Nephron progenitor cell (in vitro differentiated cells): ENCODE measurements at regions not wholly inside any gene's neighbourhood (a gene's known extent, or its start where the extent isn't known, plus 50 kb on each side); places are given as distances from the start of the nearest gene placed in this dataset.

Source experiments
- DNase-seq: peaks from one replicate; pipeline ENCODE4 v3.0.0; 2021
- H3K27ac Mint-ChIP-seq: 2 replicates; pipeline ENCODE4 v1.8.0; 2021; ENCODE audit warnings: mild to moderate bottlenecking, moderate library complexity, mixed read lengths
- H3K27me3 Mint-ChIP-seq: 2 replicates; pipeline ENCODE4 v1.8.0; 2021; ENCODE audit warnings: mild to moderate bottlenecking, low read depth, mixed read lengths; ENCODE audit not compliant: poor library complexity
- H3K36me3 Mint-ChIP-seq: 2 replicates; pipeline ENCODE4 v1.8.0; 2021; ENCODE audit warnings: low read depth, mixed read lengths
- H3K4me1 Mint-ChIP-seq: 2 replicates; pipeline ENCODE4 v1.8.0; 2021; ENCODE audit warnings: mixed read lengths
- H3K4me3 Mint-ChIP-seq: 2 replicates; pipeline ENCODE4 v1.8.0; 2021; ENCODE audit warnings: mild to moderate bottlenecking, moderate library complexity, mixed read lengths
- H3K9me3 Mint-ChIP-seq: 2 replicates; pipeline ENCODE4 v1.8.0; 2021; ENCODE audit warnings: mild to moderate bottlenecking, moderate library complexity, mixed read lengths
- CTCF ChIP-seq: fragments of 200-600 bp; sonication (generic); IDR thresholded peaks from 2 replicates; pipeline ENCODE4 v1.5.0; 2021; ENCODE audit warnings: antibody characterized with exemption

- Mint-ChIP-seq H3K4me3 (no peak overlapping the region), H3K27me3 (peaks cover 26% of the 10 kb centered on the region), H3K9me3 (no peaks in the 10 kb centered on the region), H3K27ac (peak overlapping the region; percentile 13), H3K36me3 (no peaks in the 10 kb centered on the region), H3K4me1 (peaks cover 75% of the 10 kb centered on the region)
- peak; percentile 48 for DNase-seq
- TF ChIP-seq CTCF, result no peak
Measured at GRCh38 chr2:20137131-20137571, 85.7 kb upstream of the LAPTM4A start.

DNA sequence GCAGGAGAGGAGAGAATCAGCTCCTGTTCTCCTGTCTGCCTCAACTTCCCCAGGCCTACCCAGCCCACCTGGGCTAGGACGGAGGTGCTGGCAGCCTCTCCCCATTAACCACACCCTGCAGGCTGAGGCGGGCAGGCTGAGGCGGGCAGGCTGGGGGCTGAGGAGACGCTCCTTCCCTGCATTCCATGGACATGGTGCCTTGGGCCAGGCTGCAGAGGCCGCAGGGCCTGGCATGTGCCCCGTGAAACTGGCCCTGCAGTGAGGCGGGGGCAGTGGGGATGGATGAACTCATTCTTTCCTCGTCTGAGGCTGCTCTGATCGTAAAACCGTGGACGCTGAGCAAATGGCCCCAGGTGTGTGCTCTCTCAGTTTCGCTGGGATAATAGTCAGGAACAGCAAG is 84.7 kb upstream of the LAPTM4A start:
- Mint-ChIP-seq H3K27ac (no peak overlapping the region), H3K36me3 (no peaks in the 10 kb centered on the region), H3K9me3 (no peaks in the 10 kb centered on the region), H3K4me1 (peaks cover 74% of the 10 kb centered on the region), H3K4me3 (no peak overlapping the region), H3K27me3 (peaks cover 27% of the 10 kb centered on the region)
- no peak for TF ChIP-seq CTCF
- no peak for DNase-seq

GRCh38 chr2:20135631-20136050 is 84.2 kb upstream of the LAPTM4A start:
- no peaks in the 10 kb centered on the region for H3K36me3 Mint-ChIP-seq
- H3K4me1 Mint-ChIP-seq, result peaks cover 74% of the 10 kb centered on the region
- DNase-seq, result peak; percentile 76
- no peak overlapping the region for H3K27ac Mint-ChIP-seq
- H3K4me3 Mint-ChIP-seq, result no peak overlapping the region
- peaks cover 27% of the 10 kb centered on the region for H3K27me3 Mint-ChIP-seq
- TF ChIP-seq CTCF, result peak; percentile 71
- H3K9me3 Mint-ChIP-seq, result no peaks in the 10 kb centered on the region

DNA sequence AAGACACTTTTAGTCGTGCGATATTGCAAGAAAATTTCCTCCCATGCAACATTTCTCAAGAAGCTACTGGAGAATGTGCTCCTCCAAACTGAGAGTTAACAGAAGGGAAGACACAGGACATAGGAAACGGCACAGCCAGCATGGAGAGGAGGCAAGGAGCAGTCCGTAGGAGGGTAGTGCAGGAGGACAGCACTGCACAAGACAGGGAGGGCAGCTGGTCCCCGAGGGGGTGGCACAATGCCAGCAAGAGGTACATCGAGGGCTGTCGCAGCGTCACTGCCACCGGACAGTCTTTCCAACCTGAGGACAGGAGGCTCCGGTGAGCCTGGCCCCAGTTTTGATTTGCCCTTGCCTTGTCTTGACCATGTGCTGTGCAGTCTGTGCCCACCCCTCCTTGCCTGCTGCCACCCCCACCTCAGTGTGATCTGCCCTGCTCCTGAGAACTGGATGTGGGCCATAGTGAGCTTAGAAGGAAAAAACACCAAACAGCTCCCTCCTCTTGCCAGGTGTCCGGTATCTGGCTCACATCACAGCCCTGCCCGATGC is 81.6 kb upstream of the LAPTM4A start:
- Mint-ChIP-seq H3K27me3 (peaks cover 35% of the 10 kb centered on the region), H3K27ac (no peak overlapping the region), H3K36me3 (no peaks in the 10 kb centered on the region), H3K9me3 (no peaks in the 10 kb centered on the region), H3K4me1 (peaks cover 59% of the 10 kb centered on the region), H3K4me3 (no peak overlapping the region)
- no peak for TF ChIP-seq CTCF
- DNase-seq, result no peak

- TF ChIP-seq CTCF, result no peak
- H3K9me3 Mint-ChIP-seq, result no peaks in the 10 kb centered on the region
- no peaks in the 10 kb centered on the region for H3K36me3 Mint-ChIP-seq
- H3K27ac Mint-ChIP-seq, result peak overlapping the region; percentile 34
- H3K4me3 Mint-ChIP-seq, result no peak overlapping the region
- H3K27me3 Mint-ChIP-seq, result peaks cover 35% of the 10 kb centered on the region
- DNase-seq, result no peak
- peaks cover 40% of the 10 kb centered on the region for H3K4me1 Mint-ChIP-seq
Measured at GRCh38 chr2:20130821-20131645, 79.6 kb upstream of the LAPTM4A start.

DNA sequence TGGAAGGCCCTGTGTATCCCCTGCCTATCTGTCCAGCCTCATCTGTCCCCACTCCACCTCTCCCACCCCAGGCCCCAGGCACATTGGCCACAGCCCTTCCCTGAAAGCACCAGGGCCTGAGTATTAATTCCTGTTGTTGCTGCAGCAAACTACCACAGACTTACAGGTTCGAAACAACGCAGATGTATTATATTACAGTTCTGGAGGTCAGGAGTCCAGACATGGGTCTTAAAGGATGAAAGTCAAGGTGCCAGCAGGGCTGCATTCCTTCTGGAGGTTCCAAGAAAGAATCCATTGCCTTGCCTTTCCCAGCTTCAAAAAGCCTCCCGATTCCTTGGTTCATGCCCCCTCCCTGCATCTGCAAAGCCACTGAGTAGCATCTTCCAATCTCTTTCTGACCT is 78.7 kb upstream of the LAPTM4A start:
- no peaks in the 10 kb centered on the region for H3K36me3 Mint-ChIP-seq
- TF ChIP-seq CTCF, result no peak
- H3K4me3 Mint-ChIP-seq, result no peak overlapping the region
- peaks cover 31% of the 10 kb centered on the region for H3K4me1 Mint-ChIP-seq
- no peaks in the 10 kb centered on the region for H3K9me3 Mint-ChIP-seq
- DNase-seq, result no peak
- H3K27me3 Mint-ChIP-seq, result peaks cover 32% of the 10 kb centered on the region
- no peak overlapping the region for H3K27ac Mint-ChIP-seq
